H1 (cell line): ENCODE measurements at regions not wholly inside any gene's neighbourhood (a gene's known extent, or its start where the extent isn't known, plus 50 kb on each side); places are given as distances from the start of the nearest gene placed in this dataset.

Source experiments
- EZH2 ChIP-seq: fragments of 200-600 bp; sonication (generic); IDR thresholded peaks from 2 replicates; pipeline ENCODE4 v1.7.1; 2012; ENCODE audit warnings: low read depth, mild to moderate bottlenecking, moderate library complexity, low read length, inconsistent platforms; ENCODE audit not compliant: severe bottlenecking
- RAD21 ChIP-seq, 2 experiments: IDR thresholded peaks in 1 of 2; conservative IDR thresholded peaks in 1 of 2; 2 replicates each; pipeline ENCODE4 v1.6.1; 2011; ENCODE audit warnings: low read depth in 2 of 2, low read length in 2 of 2, improper control_type of control experiment in 1 of 2, inconsistent platforms in 1 of 2, mild to moderate bottlenecking in 1 of 2, moderate library complexity in 1 of 2
- RNF2 ChIP-seq: fragments of 200-900, 300-1000 bp; sonication (generic); IDR thresholded peaks from 2 replicates; pipeline ENCODE4 v1.7.1; 2016; ENCODE audit warnings: borderline replicate concordance, low read depth, mild to moderate bottlenecking, antibody characterized with exemption, low read length; ENCODE audit not compliant: poor library complexity, severe bottlenecking; ENCODE audit errors: missing control alignments
- RXRA ChIP-seq: IDR thresholded peaks from 2 replicates; pipeline ENCODE4 v1.6.1; 2011; ENCODE audit warnings: low read depth, mild to moderate bottlenecking, low read length, moderate library complexity; ENCODE audit not compliant: insufficient read depth
- TF ChIP-seq, protein P1 (sequence below), 3 experiments: IDR thresholded peaks; 1 replicate in 2 of 3; 2 replicates in 1 of 3; pipeline versions ENCODE4 v1.5.1 to v1.6.1; 2011; ENCODE audit warnings: low read length in 3 of 3, mild to moderate bottlenecking in 3 of 3, inconsistent platforms in 2 of 3, low read depth in 1 of 3, moderate library complexity in 1 of 3; ENCODE audit not compliant: insufficient read depth in 1 of 3; ENCODE audit errors: control extremely low read depth in 1 of 3

DNA sequence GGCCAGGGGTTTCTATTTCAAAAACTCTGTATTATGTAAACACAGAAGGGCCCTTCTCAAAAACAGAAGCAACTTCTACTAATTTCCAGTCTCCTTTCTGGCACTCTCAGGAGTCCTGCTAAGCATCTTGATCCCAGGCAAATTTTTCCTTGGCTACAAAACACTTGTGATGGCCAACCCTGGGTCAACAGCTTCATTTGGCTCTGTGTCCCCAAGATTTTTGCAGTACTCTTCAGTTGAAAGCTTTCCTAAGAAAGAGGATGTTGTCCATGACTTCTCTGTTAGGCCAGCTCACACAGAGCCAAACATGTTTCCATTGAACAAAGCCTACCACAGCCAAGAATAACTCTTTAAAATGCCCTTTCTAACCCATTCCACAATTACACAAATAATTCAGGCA is 99.0 kb upstream of the EGR2 start:
- TF ChIP-seq RXRA (no peak), RNF2 (no peak), EZH2 (no peak), RAD21 (IDR thresholded peaks at IDR 0.05 in 1 of 2, conservative IDR thresholded peaks at IDR 0.05 in 1 of 2; ENCODE audit: low read depth in 2 of 2, low read length in 2 of 2) (no peak)
- TF ChIP-seq, protein P1, sequence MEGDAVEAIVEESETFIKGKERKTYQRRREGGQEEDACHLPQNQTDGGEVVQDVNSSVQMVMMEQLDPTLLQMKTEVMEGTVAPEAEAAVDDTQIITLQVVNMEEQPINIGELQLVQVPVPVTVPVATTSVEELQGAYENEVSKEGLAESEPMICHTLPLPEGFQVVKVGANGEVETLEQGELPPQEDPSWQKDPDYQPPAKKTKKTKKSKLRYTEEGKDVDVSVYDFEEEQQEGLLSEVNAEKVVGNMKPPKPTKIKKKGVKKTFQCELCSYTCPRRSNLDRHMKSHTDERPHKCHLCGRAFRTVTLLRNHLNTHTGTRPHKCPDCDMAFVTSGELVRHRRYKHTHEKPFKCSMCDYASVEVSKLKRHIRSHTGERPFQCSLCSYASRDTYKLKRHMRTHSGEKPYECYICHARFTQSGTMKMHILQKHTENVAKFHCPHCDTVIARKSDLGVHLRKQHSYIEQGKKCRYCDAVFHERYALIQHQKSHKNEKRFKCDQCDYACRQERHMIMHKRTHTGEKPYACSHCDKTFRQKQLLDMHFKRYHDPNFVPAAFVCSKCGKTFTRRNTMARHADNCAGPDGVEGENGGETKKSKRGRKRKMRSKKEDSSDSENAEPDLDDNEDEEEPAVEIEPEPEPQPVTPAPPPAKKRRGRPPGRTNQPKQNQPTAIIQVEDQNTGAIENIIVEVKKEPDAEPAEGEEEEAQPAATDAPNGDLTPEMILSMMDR (IDR thresholded peaks at IDR 0.05; ENCODE audit: control extremely low read depth in 1 of 3, insufficient read depth in 1 of 3, low read depth in 1 of 3, low read length in 3 of 3) = no peak
